ENCODE measurements at regions not wholly inside any gene's neighbourhood (a gene's known extent, or its start where the extent isn't known, plus 50 kb on each side); places are given as distances from the start of the nearest gene placed in this dataset.

DNA sequence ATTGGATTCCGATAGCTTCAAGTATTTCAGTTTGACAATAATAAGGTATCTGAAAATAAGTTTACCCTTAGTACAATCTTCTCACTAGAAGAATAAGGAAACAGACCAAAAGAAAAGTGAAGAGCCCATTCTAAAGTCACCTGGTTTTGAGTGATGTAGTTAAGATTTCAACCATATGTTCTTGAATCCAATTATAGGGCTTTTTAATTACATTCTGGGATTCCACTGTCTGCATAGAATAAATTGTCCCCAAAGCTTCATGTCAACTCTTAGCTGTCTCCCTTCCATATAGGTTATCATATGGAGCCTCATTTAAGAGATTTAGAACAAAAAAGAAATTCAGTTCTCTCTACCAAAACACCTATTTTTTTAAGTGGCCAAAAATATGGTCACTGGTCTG, 1158.8 kb downstream of the IGSF11 start:
- Histone ChIP-seq H3F3A (ENCODE audit: insufficient read depth, low read depth) (no peaks in the 10 kb centered on the region), H3K27me3 (ENCODE audit: insufficient read depth, low read depth) (no peaks in the 10 kb centered on the region), H3K4me2 (no peak overlapping the region), H3K36me3 (ENCODE audit: low read depth) (no peaks in the 10 kb centered on the region), H3K4me1 (replicated peaks; ENCODE audit: insufficient read depth) (no peaks in the 10 kb centered on the region), H3K9me3 (ENCODE audit: insufficient read depth, low read depth) (no peaks in the 10 kb centered on the region), H3K79me2 (ENCODE audit: low read depth) (no peaks in the 10 kb centered on the region), H3K9me2 (ENCODE audit: insufficient read depth) (no peaks in the 10 kb centered on the region), H3K4me3 (no peak overlapping the region), H2AFZ (no peak overlapping the region), H4K20me1 (ENCODE audit: insufficient read depth) (no peaks in the 10 kb centered on the region), H3K27ac (no peak overlapping the region)
- DNase-seq, result no peak
- CTCF ChIA-PET, result no interaction called here
- BruUV-seq (replicated peaks), result no TSS peak
- TF ChIP-seq, protein P1, sequence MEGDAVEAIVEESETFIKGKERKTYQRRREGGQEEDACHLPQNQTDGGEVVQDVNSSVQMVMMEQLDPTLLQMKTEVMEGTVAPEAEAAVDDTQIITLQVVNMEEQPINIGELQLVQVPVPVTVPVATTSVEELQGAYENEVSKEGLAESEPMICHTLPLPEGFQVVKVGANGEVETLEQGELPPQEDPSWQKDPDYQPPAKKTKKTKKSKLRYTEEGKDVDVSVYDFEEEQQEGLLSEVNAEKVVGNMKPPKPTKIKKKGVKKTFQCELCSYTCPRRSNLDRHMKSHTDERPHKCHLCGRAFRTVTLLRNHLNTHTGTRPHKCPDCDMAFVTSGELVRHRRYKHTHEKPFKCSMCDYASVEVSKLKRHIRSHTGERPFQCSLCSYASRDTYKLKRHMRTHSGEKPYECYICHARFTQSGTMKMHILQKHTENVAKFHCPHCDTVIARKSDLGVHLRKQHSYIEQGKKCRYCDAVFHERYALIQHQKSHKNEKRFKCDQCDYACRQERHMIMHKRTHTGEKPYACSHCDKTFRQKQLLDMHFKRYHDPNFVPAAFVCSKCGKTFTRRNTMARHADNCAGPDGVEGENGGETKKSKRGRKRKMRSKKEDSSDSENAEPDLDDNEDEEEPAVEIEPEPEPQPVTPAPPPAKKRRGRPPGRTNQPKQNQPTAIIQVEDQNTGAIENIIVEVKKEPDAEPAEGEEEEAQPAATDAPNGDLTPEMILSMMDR (conservative IDR thresholded peaks at IDR 0.05), result no peak
- no peak for TF ChIP-seq EZH2 (IDR thresholded peaks at IDR 0.05; ENCODE audit: low read depth)
- POLR2A ChIA-PET (ENCODE audit: unreplicated experiment), result no interaction called here
- intact Hi-C loops (cut with micrococcal nuclease; ENCODE audit: unreplicated experiment), result no loop called here

DNA sequence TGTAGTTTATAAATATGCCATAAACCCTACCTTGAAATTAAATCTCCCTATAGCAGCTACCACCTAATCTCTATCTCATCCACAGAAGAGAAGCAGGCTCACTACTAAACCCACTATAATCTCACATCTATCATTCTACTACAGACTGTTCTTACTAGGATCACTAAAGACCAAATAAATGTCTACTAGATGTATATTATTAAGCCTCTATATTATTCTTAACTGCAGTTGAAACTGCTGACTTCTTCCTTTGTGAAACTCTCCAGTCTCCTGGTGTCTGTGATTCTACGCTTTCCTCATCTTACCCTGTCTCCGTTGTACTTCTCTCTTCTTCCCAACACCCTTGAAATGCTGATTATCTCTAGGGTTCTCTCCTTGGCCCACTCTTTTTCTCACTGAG, 1154.0 kb downstream of the IGSF11 start:
- H3K4me3 ChIP-seq, result no peak overlapping the region
- no peaks in the 10 kb centered on the region for H3F3A ChIP-seq (ENCODE audit: insufficient read depth, low read depth)
- DNase-seq, result no peak
- H3K79me2 ChIP-seq (ENCODE audit: low read depth), result no peaks in the 10 kb centered on the region
- H3K27ac ChIP-seq, result no peak overlapping the region
- POLR2A ChIA-PET (ENCODE audit: unreplicated experiment), result no interaction called here
- no peaks in the 10 kb centered on the region for H3K27me3 ChIP-seq (ENCODE audit: insufficient read depth, low read depth)
- no peaks in the 10 kb centered on the region for H3K9me3 ChIP-seq (ENCODE audit: insufficient read depth, low read depth)
- no peak overlapping the region for H3K4me2 ChIP-seq
- no TSS peak for BruUV-seq (replicated peaks)
- CTCF ChIA-PET, result no interaction called here
- H3K4me1 ChIP-seq (replicated peaks; ENCODE audit: insufficient read depth), result no peaks in the 10 kb centered on the region
- H3K36me3 ChIP-seq (ENCODE audit: low read depth), result no peaks in the 10 kb centered on the region
- H2AFZ ChIP-seq, result no peak overlapping the region
- intact Hi-C loops (cut with micrococcal nuclease; ENCODE audit: unreplicated experiment), result no loop called here
- no peaks in the 10 kb centered on the region for H4K20me1 ChIP-seq (ENCODE audit: insufficient read depth)
- TF ChIP-seq EZH2 (IDR thresholded peaks at IDR 0.05; ENCODE audit: low read depth), result no peak
- TF ChIP-seq, protein P1 (conservative IDR thresholded peaks at IDR 0.05), result no peak
- H3K9me2 ChIP-seq (ENCODE audit: insufficient read depth), result no peaks in the 10 kb centered on the region

DNA sequence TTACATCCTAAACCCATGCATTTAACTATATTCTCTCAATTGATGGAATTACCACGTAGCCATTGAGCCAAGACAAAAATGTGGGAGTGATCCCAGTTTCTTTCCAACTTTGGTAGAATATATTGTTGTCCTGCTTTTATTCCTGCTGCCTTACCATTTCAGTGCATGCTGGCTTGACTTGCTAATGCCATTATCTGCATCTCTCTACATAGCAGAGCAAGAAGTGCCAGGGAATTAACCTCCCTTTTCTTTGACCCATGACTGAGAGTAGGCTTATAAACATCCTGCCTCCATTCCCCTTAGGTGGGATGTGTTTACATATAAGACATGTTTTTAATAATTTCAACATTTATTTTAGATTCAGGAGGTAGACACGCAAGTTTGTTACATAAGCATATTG, 1153.4 kb downstream of the IGSF11 start:
- Histone ChIP-seq H3K4me3 (no peak overlapping the region), H3K79me2 (ENCODE audit: low read depth) (no peaks in the 10 kb centered on the region), H3K4me1 (replicated peaks; ENCODE audit: insufficient read depth) (no peaks in the 10 kb centered on the region), H3K9me2 (ENCODE audit: insufficient read depth) (no peaks in the 10 kb centered on the region), H3K36me3 (ENCODE audit: low read depth) (no peaks in the 10 kb centered on the region), H3K9me3 (ENCODE audit: insufficient read depth, low read depth) (no peaks in the 10 kb centered on the region), H2AFZ (no peak overlapping the region), H3F3A (ENCODE audit: insufficient read depth, low read depth) (no peaks in the 10 kb centered on the region), H3K27ac (no peak overlapping the region), H4K20me1 (ENCODE audit: insufficient read depth) (no peaks in the 10 kb centered on the region), H3K4me2 (no peak overlapping the region), H3K27me3 (ENCODE audit: insufficient read depth, low read depth) (no peaks in the 10 kb centered on the region)
- intact Hi-C loops (cut with micrococcal nuclease; ENCODE audit: unreplicated experiment), result no loop called here
- no peak for DNase-seq
- ChIA-PET CTCF (no interaction called here), POLR2A (ENCODE audit: unreplicated experiment) (no interaction called here)
- BruUV-seq (replicated peaks), result no TSS peak
- TF ChIP-seq, protein P1 (conservative IDR thresholded peaks at IDR 0.05), result no peak
- no peak for TF ChIP-seq EZH2 (IDR thresholded peaks at IDR 0.05; ENCODE audit: low read depth)

All from PC-9 (cell line).